Peyer's patch (tissue), 4 donors: ENCODE measurements at regions not wholly inside any gene's neighbourhood (a gene's known extent, or its start where the extent isn't known, plus 50 kb on each side); places are given as distances from the start of the nearest gene placed in this dataset.
A peak's percentile ranks its signal among the peaks of the same experiment; 100 is the strongest.

Source experiments
- DNase-seq, 3 donors: peaks; one replicate each; pipeline ENCODE4 v3.0.0-alpha.2; 2017 to 2019
- H3K27ac ChIP-seq, 4 donors: fragments of 200-600 bp; sonication (generic); one replicate each; pipeline ENCODE4 v1.5.1; 2016 to 2019
- H3K27me3 ChIP-seq, 2 donors: fragments of 200-600 bp; sonication (generic); one replicate each; pipeline ENCODE4 v1.5.1; 2019
- H3K36me3 ChIP-seq, 3 donors: fragments of 200-600 bp; sonication (generic); one replicate each; pipeline ENCODE4 v1.5.1; 2016 to 2019
- H3K4me1 ChIP-seq, 4 donors: fragments of 200-600 bp; sonication (generic); one replicate each; pipeline ENCODE4 v1.5.1; 2016 to 2019
- H3K4me3 ChIP-seq, 4 donors: fragments of 200-600 bp; sonication (generic); 1 replicate in 3 of 4; 2 replicates in 1 of 4; pipeline ENCODE4 v1.5.1; 2016 to 2019; ENCODE audit warnings: mild to moderate bottlenecking in 1 of 4
- H3K9me3 ChIP-seq, 4 donors: fragments of 200-600 bp; sonication (generic); one replicate each; pipeline ENCODE4 v1.5.1; 2016 to 2019; ENCODE audit warnings: mild to moderate bottlenecking in 1 of 4
- POLR2A ChIP-seq, 2 donors: fragments of 450-650 bp; IDR thresholded peaks; one replicate each; pipeline ENCODE4 v1.5.1; 2017; ENCODE audit warnings: antibody characterized with exemption in 2 of 2, mild to moderate bottlenecking in 2 of 2, moderate library complexity in 2 of 2
- small RNA-seq, 2 donors: library from RNA; depleted of rRNA; stranded (forward); fragments of <200 nt; gene quantifications; one replicate each; pipeline ENCODE3, GENCODE V24; 2016
- TF ChIP-seq, protein P1 (sequence below), 6 experiments: fragments of 450-650 bp in 4 of 6; fragments of 200-600 bp in 2 of 6; sonication (generic) in 1 of 6; IDR thresholded peaks; one replicate each; pipeline ENCODE4 v1.5.1; 2017 to 2019; ENCODE audit warnings: antibody characterized with exemption in 6 of 6, mild to moderate bottlenecking in 3 of 6, moderate library complexity in 1 of 6

- TF ChIP-seq POLR2A (IDR thresholded peaks at IDR 0.05) = no peak
- TF ChIP-seq, protein P1, sequence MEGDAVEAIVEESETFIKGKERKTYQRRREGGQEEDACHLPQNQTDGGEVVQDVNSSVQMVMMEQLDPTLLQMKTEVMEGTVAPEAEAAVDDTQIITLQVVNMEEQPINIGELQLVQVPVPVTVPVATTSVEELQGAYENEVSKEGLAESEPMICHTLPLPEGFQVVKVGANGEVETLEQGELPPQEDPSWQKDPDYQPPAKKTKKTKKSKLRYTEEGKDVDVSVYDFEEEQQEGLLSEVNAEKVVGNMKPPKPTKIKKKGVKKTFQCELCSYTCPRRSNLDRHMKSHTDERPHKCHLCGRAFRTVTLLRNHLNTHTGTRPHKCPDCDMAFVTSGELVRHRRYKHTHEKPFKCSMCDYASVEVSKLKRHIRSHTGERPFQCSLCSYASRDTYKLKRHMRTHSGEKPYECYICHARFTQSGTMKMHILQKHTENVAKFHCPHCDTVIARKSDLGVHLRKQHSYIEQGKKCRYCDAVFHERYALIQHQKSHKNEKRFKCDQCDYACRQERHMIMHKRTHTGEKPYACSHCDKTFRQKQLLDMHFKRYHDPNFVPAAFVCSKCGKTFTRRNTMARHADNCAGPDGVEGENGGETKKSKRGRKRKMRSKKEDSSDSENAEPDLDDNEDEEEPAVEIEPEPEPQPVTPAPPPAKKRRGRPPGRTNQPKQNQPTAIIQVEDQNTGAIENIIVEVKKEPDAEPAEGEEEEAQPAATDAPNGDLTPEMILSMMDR (IDR thresholded peaks at IDR 0.05) = no peak
- no peak overlapping the region for H3K4me3 ChIP-seq
These were observed 93.6 kb downstream of the C13orf42 start for GRCh38 chr13:51017516-51017915.

GRCh38 chr13:51015973-51016372 is 95.1 kb downstream of the C13orf42 start:
- H3K36me3 ChIP-seq = no peaks in the 10 kb centered on the region
- H3K4me3 ChIP-seq = no peak overlapping the region
- no peak for TF ChIP-seq POLR2A (IDR thresholded peaks at IDR 0.05)
- TF ChIP-seq, protein P1 (IDR thresholded peaks at IDR 0.05) = no peak
- H3K4me1 ChIP-seq = no peaks in the 10 kb centered on the region
- no peak for DNase-seq
- peaks cover 0 to 7% (median 0%) of the 10 kb centered on the region in 4 donors for H3K9me3 ChIP-seq
- H3K27me3 ChIP-seq = no peaks in the 10 kb centered on the region
- no peak overlapping the region for H3K27ac ChIP-seq

More at GRCh38 chr13:51017516-51017915, 93.6 kb downstream of the C13orf42 start:
- no peaks in the 10 kb centered on the region for H3K27me3 ChIP-seq
- H3K4me1 ChIP-seq = no peaks in the 10 kb centered on the region
- H3K9me3 ChIP-seq = peaks cover 0 to 7% (median 0%) of the 10 kb centered on the region in 4 donors
- H3K27ac ChIP-seq = no peak overlapping the region
- no peaks in the 10 kb centered on the region for H3K36me3 ChIP-seq
- no peak for DNase-seq

GRCh38 chr13:51009597-51009996 is 100.0 kb downstream of the RNASEH2B start:
- no peak overlapping the region for H3K4me3 ChIP-seq
- H3K36me3 ChIP-seq = no peaks in the 10 kb centered on the region
- TF ChIP-seq, protein P1 (IDR thresholded peaks at IDR 0.05) = no peak
- TF ChIP-seq POLR2A (IDR thresholded peaks at IDR 0.05) = no peak
- no peaks in the 10 kb centered on the region for H3K4me1 ChIP-seq
- peaks cover 0 to 7% (median 0%) of the 10 kb centered on the region in 4 donors for H3K9me3 ChIP-seq
- no peak for DNase-seq
- H3K27me3 ChIP-seq = no peaks in the 10 kb centered on the region
- no peak overlapping the region for H3K27ac ChIP-seq

DNA sequence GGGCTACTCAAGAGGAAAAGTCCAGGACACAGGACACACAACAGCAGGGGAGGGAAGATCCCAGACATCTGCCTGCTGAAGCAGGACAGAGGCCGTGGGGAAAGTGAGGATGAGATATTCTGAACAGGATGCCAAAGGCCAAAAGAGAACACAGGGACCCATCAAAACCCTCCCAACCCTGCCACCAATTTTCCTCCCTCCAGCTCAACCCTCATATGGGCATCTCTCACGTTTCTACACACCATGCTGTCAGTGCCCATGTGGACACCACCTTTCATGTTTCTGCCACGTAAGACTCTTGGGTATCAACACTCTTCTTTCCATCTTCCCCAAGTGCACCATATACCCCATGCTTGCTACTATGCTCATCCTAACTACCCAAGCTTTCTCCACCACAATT is 97.6 kb downstream of the RNASEH2B start:
- TF ChIP-seq, protein P1 (IDR thresholded peaks at IDR 0.05) = no peak
- no peak for TF ChIP-seq POLR2A (IDR thresholded peaks at IDR 0.05)
- H3K27me3 ChIP-seq = no peaks in the 10 kb centered on the region
- peak overlapping the region in 3 of 4 donors; percentile 26 to 70 (median 65) for H3K27ac ChIP-seq
- H3K4me3 ChIP-seq = no peak overlapping the region
- no peak for DNase-seq
- H3K4me1 ChIP-seq = no peaks in the 10 kb centered on the region
- no peaks in the 10 kb centered on the region for H3K9me3 ChIP-seq
- no peaks in the 10 kb centered on the region for H3K36me3 ChIP-seq

GRCh38 chr13:51006067-51006845 is 96.7 kb downstream of the RNASEH2B start:
- H3K4me3 ChIP-seq = no peak overlapping the region
- no peaks in the 10 kb centered on the region for H3K36me3 ChIP-seq
- no peaks in the 10 kb centered on the region for H3K9me3 ChIP-seq
- DNase-seq = no peak
- H3K27me3 ChIP-seq = no peaks in the 10 kb centered on the region
- H3K27ac ChIP-seq = peak overlapping the region; percentile 27 to 70 (median 54)
- TF ChIP-seq, protein P1 (IDR thresholded peaks at IDR 0.05) = no peak
- TF ChIP-seq POLR2A (IDR thresholded peaks at IDR 0.05) = no peak
- no peaks in the 10 kb centered on the region for H3K4me1 ChIP-seq

Small RNA genes lying in the stretch of these regions (small RNA-seq; reads per million reads assigned to genes)
- 0 reads per million in 2 donors for gene RNA5SP29
